GM06990 (cell line): ENCODE measurements at regions not wholly inside any gene's neighbourhood (a gene's known extent, or its start where the extent isn't known, plus 50 kb on each side); places are given as distances from the start of the nearest gene placed in this dataset.

ENCODE experiments used
- DNase-seq: peaks from one replicate; pipeline ENCODE4 v3.0.0-alpha.2; 2011; ENCODE audit not compliant: insufficient read length; ENCODE audit errors: extremely low read depth
- H3K27me3 ChIP-seq: replicated peaks from 2 replicates; pipeline ENCODE4 v1.6.0; 2011; ENCODE audit warnings: low read length; ENCODE audit not compliant: control insufficient read depth, insufficient read depth
- H3K36me3 ChIP-seq: 2 replicates; pipeline ENCODE4 v1.5.1; 2011; ENCODE audit warnings: low read length; ENCODE audit not compliant: control insufficient read depth, insufficient read depth
- H3K4me3 ChIP-seq: replicated peaks from 2 replicates; pipeline ENCODE4 v1.5.1; 2011; ENCODE audit warnings: low read depth, mild to moderate bottlenecking, control low read depth, low read length
- TF ChIP-seq, protein P1 (sequence below): IDR thresholded peaks from 2 replicates; pipeline ENCODE4 v1.5.1; 2011; ENCODE audit warnings: low read length, control low read depth, mild to moderate bottlenecking, inconsistent platforms; ENCODE audit not compliant: insufficient read depth, poor library complexity, severe bottlenecking

- DNase-seq, result no peak
- H3K4me3 ChIP-seq, result no peak overlapping the region
- TF ChIP-seq, protein P1, sequence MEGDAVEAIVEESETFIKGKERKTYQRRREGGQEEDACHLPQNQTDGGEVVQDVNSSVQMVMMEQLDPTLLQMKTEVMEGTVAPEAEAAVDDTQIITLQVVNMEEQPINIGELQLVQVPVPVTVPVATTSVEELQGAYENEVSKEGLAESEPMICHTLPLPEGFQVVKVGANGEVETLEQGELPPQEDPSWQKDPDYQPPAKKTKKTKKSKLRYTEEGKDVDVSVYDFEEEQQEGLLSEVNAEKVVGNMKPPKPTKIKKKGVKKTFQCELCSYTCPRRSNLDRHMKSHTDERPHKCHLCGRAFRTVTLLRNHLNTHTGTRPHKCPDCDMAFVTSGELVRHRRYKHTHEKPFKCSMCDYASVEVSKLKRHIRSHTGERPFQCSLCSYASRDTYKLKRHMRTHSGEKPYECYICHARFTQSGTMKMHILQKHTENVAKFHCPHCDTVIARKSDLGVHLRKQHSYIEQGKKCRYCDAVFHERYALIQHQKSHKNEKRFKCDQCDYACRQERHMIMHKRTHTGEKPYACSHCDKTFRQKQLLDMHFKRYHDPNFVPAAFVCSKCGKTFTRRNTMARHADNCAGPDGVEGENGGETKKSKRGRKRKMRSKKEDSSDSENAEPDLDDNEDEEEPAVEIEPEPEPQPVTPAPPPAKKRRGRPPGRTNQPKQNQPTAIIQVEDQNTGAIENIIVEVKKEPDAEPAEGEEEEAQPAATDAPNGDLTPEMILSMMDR, result no peak
- no peaks in the 10 kb centered on the region; the same call in 1 of the 2 replicates for H3K27me3 ChIP-seq
- H3K36me3 ChIP-seq, result no peaks in the 10 kb centered on the region
Measured at GRCh38 chr6:47129129-47129528, 87.0 kb upstream of the ADGRF1 start.

- no peaks in the 10 kb centered on the region for H3K36me3 ChIP-seq
- TF ChIP-seq, protein P1, result no peak
- DNase-seq, result no peak
Measured at GRCh38 chr6:47126647-47127391, 84.7 kb upstream of the ADGRF1 start.

GRCh38 chr6:47118611-47119010 is 76.5 kb upstream of the ADGRF1 start:
- Histone ChIP-seq H3K27me3 (no peaks in the 10 kb centered on the region), H3K36me3 (no peaks in the 10 kb centered on the region), H3K4me3 (no peak overlapping the region)
- TF ChIP-seq, protein P1, result no peak
- DNase-seq, result no peak

More at GRCh38 chr6:47126647-47127391, 84.7 kb upstream of the ADGRF1 start:
- Histone ChIP-seq H3K27me3 (no peaks in the 10 kb centered on the region; the same call in 1 of the 2 replicates), H3K4me3 (no peak overlapping the region)

GRCh38 chr6:47117314-47117713 is 75.2 kb upstream of the ADGRF1 start:
- no peaks in the 10 kb centered on the region for H3K27me3 ChIP-seq
- TF ChIP-seq, protein P1, result no peak
- H3K36me3 ChIP-seq, result no peaks in the 10 kb centered on the region
- no peak overlapping the region for H3K4me3 ChIP-seq
- DNase-seq, result no peak

DNA sequence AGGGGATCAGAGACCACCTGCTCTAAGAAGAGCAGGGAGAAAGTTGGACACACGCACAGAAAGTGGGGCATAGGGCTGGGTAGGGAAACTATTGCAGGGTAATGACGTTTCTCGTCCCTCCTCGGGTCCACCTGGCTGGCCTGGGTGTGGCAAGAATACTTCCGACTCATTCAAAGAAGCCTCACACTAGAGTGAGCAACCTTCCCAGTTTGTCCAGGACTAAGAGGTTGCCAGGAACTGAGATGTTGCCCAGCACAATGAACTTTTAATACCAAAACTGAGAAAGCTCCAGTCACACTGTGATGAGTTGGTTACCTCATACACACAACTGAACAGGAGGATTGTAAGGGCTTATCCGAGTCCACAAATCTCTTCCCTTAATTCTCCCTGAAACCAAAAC is 74.5 kb upstream of the ADGRF1 start:
- no peaks in the 10 kb centered on the region for H3K27me3 ChIP-seq

More for the DNA sequence above, 74.5 kb upstream of the ADGRF1 start:
- Histone ChIP-seq H3K36me3 (no peaks in the 10 kb centered on the region), H3K4me3 (no peak overlapping the region)
- TF ChIP-seq, protein P1, result no peak
- DNase-seq, result no peak
